A549 (cell line): ENCODE measurements at regions not wholly inside any gene's neighbourhood (a gene's known extent, or its start where the extent isn't known, plus 50 kb on each side); places are given as distances from the start of the nearest gene placed in this dataset.

Experiments
- CBX8 ChIP-seq: fragments of 200-600 bp; sonication (generic); IDR thresholded peaks from 2 replicates; pipeline ENCODE4 v1.6.1; 2016
- CEBPB ChIP-seq, 2 experiments: fragments of >200 bp in 1 of 2; sonication (Bioruptor Twin) in 1 of 2; formaldehyde crosslinking in 1 of 2; IDR thresholded peaks; 2 replicates each; pipeline ENCODE4 v1.6.1; 2012 to 2016
- CTCF ChIP-seq: fragments of >200 bp; sonication (Bioruptor Twin); formaldehyde crosslinking; IDR thresholded peaks from 3 replicates; pipeline ENCODE4 v1.5.1; 2016
- JUN ChIP-seq, 2 experiments: fragments of >200 bp; sonication (Bioruptor Twin); formaldehyde crosslinking; IDR thresholded peaks; 2 replicates in 1 of 2; 3 replicates in 1 of 2; pipeline ENCODE4 v1.6.1; 2016 to 2017
- KDM5A ChIP-seq: fragments of 200-600 bp; sonication (generic); IDR thresholded peaks from 2 replicates; pipeline ENCODE4 v1.6.1; 2016; ENCODE audit warnings: antibody characterized with exemption, mild to moderate bottlenecking
- MYC ChIP-seq: IDR thresholded peaks from 2 replicates; pipeline ENCODE4 v1.6.1; 2012; ENCODE audit warnings: mild to moderate bottlenecking, inconsistent platforms, low read length, improper control_type of control experiment, borderline replicate concordance
- POLR2A ChIP-seq: IDR thresholded peaks from 2 replicates; pipeline ENCODE4 v1.6.1; 2012; ENCODE audit warnings: mild to moderate bottlenecking, low read length
- POLR2AphosphoS2 ChIP-seq: conservative IDR thresholded peaks from 2 replicates; pipeline ENCODE4 v1.6.1; 2012; ENCODE audit warnings: low read length, improper control_type of control experiment, inconsistent platforms
- RAD21 ChIP-seq, 2 experiments: fragments of >200 bp in 1 of 2; sonication (Bioruptor Twin) in 1 of 2; formaldehyde crosslinking in 1 of 2; IDR thresholded peaks in 1 of 2; conservative IDR thresholded peaks in 1 of 2; 2 replicates in 1 of 2; 3 replicates in 1 of 2; pipeline ENCODE4 v1.6.1; 2012 to 2018; ENCODE audit warnings: inconsistent platforms in 1 of 2
- REST ChIP-seq: fragments of 200-600 bp; sonication (generic); IDR thresholded peaks from 2 replicates; pipeline ENCODE4 v1.6.1; 2016; ENCODE audit warnings: antibody characterized with exemption, mild to moderate bottlenecking, moderate library complexity
- TP53 ChIP-seq: fragments of 250-450 bp; sonication (Bioruptor Pico); IDR thresholded peaks from 2 replicates; pipeline ENCODE4 v1.5.0; 2021; ENCODE audit warnings: mild to moderate bottlenecking, moderate library complexity
- USF2 ChIP-seq: fragments of 450-650 bp; IDR thresholded peaks from 2 replicates; pipeline ENCODE4 v1.6.1; 2014; ENCODE audit warnings: antibody characterized with exemption

GRCh38 chr10:33519130-33519860 is 184.8 kb upstream of the NRP1 start:
- TF ChIP-seq POLR2A, result no peak
- TF ChIP-seq RAD21 (conservative IDR thresholded peaks at IDR 0.05 in 1 of 2, IDR thresholded peaks at IDR 0.05 in 1 of 2), result no peak
- TF ChIP-seq POLR2AphosphoS2, result no peak
- TF ChIP-seq USF2, result no peak
- TF ChIP-seq CTCF, result no peak
- TF ChIP-seq CEBPB (IDR thresholded peaks at IDR 0.05), result no peak
- no peak for TF ChIP-seq CBX8
- TF ChIP-seq TP53 (CRISPR knock-in tag), result no peak
- TF ChIP-seq MYC, result no peak
- no peak for TF ChIP-seq JUN (IDR thresholded peaks at IDR 0.05)
- no peak for TF ChIP-seq KDM5A
- no peak for TF ChIP-seq REST
